Fibroblast of lung (primary cell): ENCODE measurements at regions not wholly inside any gene's neighbourhood (a gene's known extent, or its start where the extent isn't known, plus 50 kb on each side); places are given as distances from the start of the nearest gene placed in this dataset.

Experiments used
- DNase-seq, 2 donors: peaks; one replicate each; pipeline versions ENCODE4 v3.0.0 to v3.0.0-alpha.2; 2010; ENCODE audit warnings: low read depth in 2 of 2
- H2AFZ ChIP-seq: 2 replicates; pipeline ENCODE4 v1.5.1; 2012; ENCODE audit warnings: low read length, control low read depth, inconsistent platforms
- H3K27ac ChIP-seq: 2 replicates; pipeline ENCODE4 v1.5.1; 2011; ENCODE audit warnings: low read length, control low read depth; ENCODE audit not compliant: insufficient read depth
- H3K27me3 ChIP-seq: 2 replicates; pipeline ENCODE4 v1.5.1; 2011; ENCODE audit warnings: mild to moderate bottlenecking, low read length; ENCODE audit not compliant: control insufficient read depth, insufficient read depth
- H3K36me3 ChIP-seq: 2 replicates; pipeline ENCODE4 v1.5.1; 2011; ENCODE audit warnings: low read length; ENCODE audit not compliant: control insufficient read depth, insufficient read depth
- H3K4me1 ChIP-seq: 2 replicates; pipeline ENCODE4 v1.5.1; 2011; ENCODE audit warnings: low read length; ENCODE audit not compliant: control insufficient read depth, insufficient read depth; ENCODE audit errors: extremely low read depth
- H3K4me2 ChIP-seq: 2 replicates; pipeline ENCODE4 v1.5.1; 2011; ENCODE audit warnings: low read length, control low read depth; ENCODE audit not compliant: insufficient read depth; ENCODE audit errors: extremely low read depth
- H3K4me3 ChIP-seq, 4 experiments: fragments of 200-600 bp in 1 of 4; sonication (generic) in 1 of 4; replicated peaks in 1 of 4; 2 replicates each; pipeline ENCODE4 v1.5.1; 2011 to 2016; ENCODE audit warnings: low read length in 4 of 4, low read depth in 3 of 4, mild to moderate bottlenecking in 3 of 4, control low read depth in 2 of 4, inconsistent platforms in 1 of 4, mixed read lengths in 1 of 4; ENCODE audit not compliant: insufficient read depth in 1 of 4; ENCODE audit errors: control extremely low read depth in 1 of 4
- H3K79me2 ChIP-seq: 2 replicates; pipeline ENCODE4 v1.5.1; 2012; ENCODE audit warnings: mild to moderate bottlenecking, low read length, inconsistent platforms; ENCODE audit not compliant: control insufficient read depth, insufficient read depth
- H3K9ac ChIP-seq: 2 replicates; pipeline ENCODE4 v1.5.1; 2011; ENCODE audit warnings: mild to moderate bottlenecking, low read length, control low read depth; ENCODE audit not compliant: insufficient read depth
- H3K9me3 ChIP-seq: 2 replicates; pipeline ENCODE4 v1.5.1; 2012; ENCODE audit warnings: low read depth, low read length; ENCODE audit not compliant: control insufficient read depth, insufficient read depth
- H4K20me1 ChIP-seq: 2 replicates; pipeline ENCODE4 v1.5.1; 2011; ENCODE audit warnings: low read length; ENCODE audit not compliant: control insufficient read depth, insufficient read depth; ENCODE audit errors: extremely low read depth
- CTCF ChIP-seq, 2 donors: IDR thresholded peaks in 1 of 2; conservative IDR thresholded peaks in 1 of 2; 1 replicate in 1 of 2; 2 replicates in 1 of 2; pipeline ENCODE4 v1.5.1; 2011 to 2012; ENCODE audit warnings: low read length in 2 of 2, control low read depth in 1 of 2, inconsistent platforms in 1 of 2, low read depth in 1 of 2, mild to moderate bottlenecking in 1 of 2
- EZH2 ChIP-seq: IDR thresholded peaks from 2 replicates; pipeline ENCODE4 v1.5.1; 2012; ENCODE audit warnings: low read length, control low read depth, mild to moderate bottlenecking; ENCODE audit errors: missing control alignments

- peak in 1 of 2 donors; percentile 11 for DNase-seq
- Histone ChIP-seq H3K4me2 (no peak overlapping the region), H2AFZ (no peak overlapping the region), H3K27ac (no peak overlapping the region), H3K4me3 (no peak overlapping the region), H3K79me2 (no peaks in the 10 kb centered on the region), H3K9ac (no peak overlapping the region), H3K9me3 (no peaks in the 10 kb centered on the region), H4K20me1 (no peaks in the 10 kb centered on the region), H3K4me1 (no peaks in the 10 kb centered on the region), H3K27me3 (no peaks in the 10 kb centered on the region), H3K36me3 (no peaks in the 10 kb centered on the region)
- TF ChIP-seq EZH2 (no peak), CTCF (conservative IDR thresholded peaks at IDR 0.05 in 1 of 2, IDR thresholded peaks at IDR 0.05 in 1 of 2; ENCODE audit: low read depth in 1 of 2, low read length in 2 of 2) (no peak)
Measured at GRCh38 chr1:4393191-4393590, 261.2 kb upstream of the AJAP1 start.

DNA sequence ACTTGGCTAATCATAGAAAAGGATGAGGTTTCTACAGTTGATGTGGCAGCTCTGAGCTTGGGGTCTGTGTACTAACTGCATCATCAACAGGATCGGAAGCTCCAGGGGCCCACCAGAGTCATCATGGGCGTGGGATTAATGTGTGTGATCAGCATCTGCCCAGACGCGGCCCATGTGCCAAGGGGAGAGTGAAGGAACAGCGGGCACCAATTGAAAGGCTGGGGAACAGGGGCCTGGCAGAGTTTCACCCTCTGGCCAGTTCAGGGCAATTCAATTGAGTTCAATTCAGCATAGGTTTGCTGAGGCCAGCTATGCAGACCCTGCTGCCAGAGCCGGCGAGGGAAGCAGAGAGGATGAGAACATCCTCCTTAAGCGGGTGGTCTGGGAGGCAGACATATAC lies 260.0 kb upstream of the AJAP1 start:
- H3K27me3 ChIP-seq = no peaks in the 10 kb centered on the region
- no peak overlapping the region for H3K4me2 ChIP-seq
- no peak overlapping the region for H2AFZ ChIP-seq
- no peaks in the 10 kb centered on the region for H3K36me3 ChIP-seq
- H4K20me1 ChIP-seq = no peaks in the 10 kb centered on the region
- TF ChIP-seq CTCF (conservative IDR thresholded peaks at IDR 0.05 in 1 of 2, IDR thresholded peaks at IDR 0.05 in 1 of 2; ENCODE audit: low read depth in 1 of 2, low read length in 2 of 2) = no peak
- no peak for TF ChIP-seq EZH2
- H3K9me3 ChIP-seq = no peaks in the 10 kb centered on the region
- no peaks in the 10 kb centered on the region for H3K79me2 ChIP-seq
- no peak overlapping the region for H3K4me3 ChIP-seq
- no peaks in the 10 kb centered on the region for H3K4me1 ChIP-seq
- no peak overlapping the region for H3K27ac ChIP-seq
- no peak overlapping the region for H3K9ac ChIP-seq
- DNase-seq = no peak

- Histone ChIP-seq H3K4me2 (no peak overlapping the region), H3K79me2 (no peaks in the 10 kb centered on the region), H3K4me1 (no peaks in the 10 kb centered on the region), H4K20me1 (no peaks in the 10 kb centered on the region), H3K9ac (no peak overlapping the region), H2AFZ (no peak overlapping the region), H3K36me3 (no peaks in the 10 kb centered on the region), H3K27me3 (no peaks in the 10 kb centered on the region), H3K9me3 (no peaks in the 10 kb centered on the region), H3K27ac (no peak overlapping the region), H3K4me3 (no peak overlapping the region)
- DNase-seq = peak in 1 of 2 donors; percentile 55
- no peak for TF ChIP-seq CTCF (conservative IDR thresholded peaks at IDR 0.05 in 1 of 2, IDR thresholded peaks at IDR 0.05 in 1 of 2; ENCODE audit: low read depth in 1 of 2, low read length in 2 of 2)
- no peak for TF ChIP-seq EZH2
Measured at GRCh38 chr1:4395158-4395557, 259.3 kb upstream of the AJAP1 start.
